MM.1S (cell line): ENCODE measurements at regions not wholly inside any gene's neighbourhood (a gene's known extent, or its start where the extent isn't known, plus 50 kb on each side); places are given as distances from the start of the nearest gene placed in this dataset.

Experiments
- DNase-seq: peaks from one replicate; pipeline ENCODE4 v3.0.0-alpha.2; 2015
- H2AFZ ChIP-seq: fragments of 300-600 bp; sonication (generic); 2 replicates; pipeline ENCODE4 v1.6.0; 2016; ENCODE audit warnings: antibody characterized with exemption, low read length
- H3F3A ChIP-seq: fragments of 300-600 bp; sonication (generic); 2 replicates; pipeline ENCODE4 v1.6.1; 2016; ENCODE audit warnings: mild to moderate bottlenecking, antibody characterized with exemption, low read length, moderate library complexity, mixed read lengths; ENCODE audit not compliant: insufficient read depth
- H3K27ac ChIP-seq: fragments of 300-600 bp; sonication (generic); 2 replicates; pipeline ENCODE4 v1.5.1; 2016; ENCODE audit warnings: mild to moderate bottlenecking, low read length
- H3K27me3 ChIP-seq: fragments of 300-600 bp; sonication (generic); replicated peaks from 2 replicates; pipeline ENCODE4 v1.6.0; 2016; ENCODE audit warnings: low read length; ENCODE audit not compliant: insufficient read depth
- H3K36me3 ChIP-seq: fragments of 300-600 bp; sonication (generic); replicated peaks from 2 replicates; pipeline ENCODE4 v1.6.1; 2016; ENCODE audit warnings: mild to moderate bottlenecking, low read length, mixed read lengths; ENCODE audit not compliant: insufficient read depth
- H3K4me1 ChIP-seq: fragments of 300-600 bp; sonication (generic); 2 replicates; pipeline ENCODE4 v1.6.1; 2016; ENCODE audit warnings: low read length, mixed read lengths
- H3K4me2 ChIP-seq: fragments of 300-600 bp; sonication (generic); 2 replicates; pipeline ENCODE4 v1.6.0; 2016; ENCODE audit warnings: low read depth, low read length
- H3K4me3 ChIP-seq: fragments of 300-600 bp; sonication (generic); 2 replicates; pipeline ENCODE4 v1.5.1; 2016; ENCODE audit warnings: low read length, mixed read lengths
- H3K79me2 ChIP-seq: fragments of 300-600 bp; sonication (generic); 2 replicates; pipeline ENCODE4 v1.6.1; 2016; ENCODE audit warnings: mixed run types, low read length, mixed read lengths
- H3K9ac ChIP-seq: fragments of 300-600 bp; sonication (generic); 2 replicates; pipeline ENCODE4 v1.6.1; 2016; ENCODE audit warnings: low read length, mixed read lengths
- H3K9me2 ChIP-seq: fragments of 300-600 bp; sonication (generic); replicated peaks from 2 replicates; pipeline ENCODE4 v1.6.1; 2016; ENCODE audit warnings: mild to moderate bottlenecking, low read length, mixed read lengths; ENCODE audit not compliant: insufficient read depth
- H3K9me3 ChIP-seq: fragments of 300-600 bp; sonication (generic); replicated peaks from 2 replicates; pipeline ENCODE4 v1.6.1; 2016; ENCODE audit warnings: mild to moderate bottlenecking, low read length, mixed read lengths; ENCODE audit not compliant: insufficient read depth
- H4K20me1 ChIP-seq: fragments of 300-600 bp; sonication (generic); 2 replicates; pipeline ENCODE4 v1.6.1; 2016; ENCODE audit warnings: mild to moderate bottlenecking, low read length, moderate library complexity, mixed read lengths; ENCODE audit not compliant: insufficient read depth
- CTCF ChIP-seq: fragments of 300-600 bp; sonication (generic); IDR thresholded peaks from 2 replicates; pipeline ENCODE4 v1.5.1; 2016; ENCODE audit warnings: antibody characterized with exemption, low read length, mixed read lengths
- EZH2 ChIP-seq: fragments of 300-600 bp; sonication (generic); optimal IDR thresholded peaks from 2 replicates; pipeline ENCODE3; 2017; ENCODE audit warnings: low read depth, mild to moderate bottlenecking, antibody characterized with exemption, low read length, mixed read lengths
- EZH2phosphoT487 ChIP-seq: fragments of 300-600 bp; sonication (generic); IDR thresholded peaks from 2 replicates; pipeline ENCODE4 v1.6.1; 2018; ENCODE audit warnings: antibody characterized with exemption, low read length

- TF ChIP-seq CTCF (no peak), EZH2 (no peak), EZH2phosphoT487 (no peak)
- Histone ChIP-seq H3K27ac (no peak overlapping the region), H3K4me2 (no peak overlapping the region), H4K20me1 (no peaks in the 10 kb centered on the region), H3K27me3 (no peaks in the 10 kb centered on the region), H3K79me2 (no peaks in the 10 kb centered on the region), H3K9me2 (no peaks in the 10 kb centered on the region; the same call in 1 of the 2 replicates), H3K9me3 (no peaks in the 10 kb centered on the region), H3K36me3 (no peaks in the 10 kb centered on the region), H2AFZ (no peak overlapping the region), H3F3A (no peaks in the 10 kb centered on the region), H3K4me1 (no peaks in the 10 kb centered on the region), H3K4me3 (no peak overlapping the region), H3K9ac (no peak overlapping the region)
- no peak for DNase-seq
Observed at GRCh38 chr2:21860907-21861306, 737.1 kb downstream of the TDRD15 start.

- H3K9ac ChIP-seq, result no peak overlapping the region
- no peaks in the 10 kb centered on the region for H3K36me3 ChIP-seq
- no peaks in the 10 kb centered on the region for H4K20me1 ChIP-seq
- H2AFZ ChIP-seq, result no peak overlapping the region
- H3K4me1 ChIP-seq, result no peaks in the 10 kb centered on the region
- no peaks in the 10 kb centered on the region for H3K9me3 ChIP-seq
- H3K27me3 ChIP-seq, result no peaks in the 10 kb centered on the region
- H3K27ac ChIP-seq, result no peak overlapping the region
- no peaks in the 10 kb centered on the region; the same call in 1 of the 2 replicates for H3K9me2 ChIP-seq
- no peaks in the 10 kb centered on the region for H3F3A ChIP-seq
- no peaks in the 10 kb centered on the region for H3K79me2 ChIP-seq
- H3K4me2 ChIP-seq, result no peak overlapping the region
- H3K4me3 ChIP-seq, result no peak overlapping the region
- TF ChIP-seq EZH2phosphoT487, result no peak
- DNase-seq, result no peak
Observed at GRCh38 chr2:21866316-21866715, 742.5 kb downstream of the TDRD15 start.

GRCh38 chr2:21887881-21888280 is 764.1 kb downstream of the TDRD15 start:
- no peak overlapping the region for H3K27ac ChIP-seq
- H3K79me2 ChIP-seq, result no peaks in the 10 kb centered on the region
- H3K4me1 ChIP-seq, result no peaks in the 10 kb centered on the region
- no peak overlapping the region for H3K4me2 ChIP-seq
- H3K4me3 ChIP-seq, result no peak overlapping the region
- no peaks in the 10 kb centered on the region for H3F3A ChIP-seq
- no peaks in the 10 kb centered on the region for H4K20me1 ChIP-seq
- no peak overlapping the region for H3K9ac ChIP-seq
- no peaks in the 10 kb centered on the region for H3K9me3 ChIP-seq
- H3K9me2 ChIP-seq, result no peaks in the 10 kb centered on the region
- no peaks in the 10 kb centered on the region for H3K36me3 ChIP-seq
- TF ChIP-seq CTCF, result no peak
- no peak for TF ChIP-seq EZH2phosphoT487
- TF ChIP-seq EZH2, result no peak
- no peak overlapping the region for H2AFZ ChIP-seq
- no peak for DNase-seq
- H3K27me3 ChIP-seq, result no peaks in the 10 kb centered on the region

- Histone ChIP-seq H3K9me3 (no peaks in the 10 kb centered on the region), H3K27ac (no peak overlapping the region), H4K20me1 (no peaks in the 10 kb centered on the region), H3K79me2 (no peaks in the 10 kb centered on the region), H3K27me3 (no peaks in the 10 kb centered on the region), H2AFZ (no peak overlapping the region), H3K36me3 (no peaks in the 10 kb centered on the region), H3K4me1 (no peaks in the 10 kb centered on the region), H3K9me2 (no peaks in the 10 kb centered on the region), H3K4me2 (no peak overlapping the region), H3K4me3 (no peak overlapping the region), H3F3A (no peaks in the 10 kb centered on the region), H3K9ac (no peak overlapping the region)
- no peak for DNase-seq
- TF ChIP-seq CTCF (no peak), EZH2 (no peak), EZH2phosphoT487 (no peak)
Observed at GRCh38 chr2:21890041-21890440, 766.3 kb downstream of the TDRD15 start.
